Anterior cingulate cortex (tissue), 58 donors: ENCODE measurements at regions not wholly inside any gene's neighbourhood (a gene's known extent, or its start where the extent isn't known, plus 50 kb on each side); places are given as distances from the start of the nearest gene placed in this dataset.

Experiments
- DNase-seq, 58 donors: peaks; one replicate each; lab custom pipeline; 2025; lab: John Stamatoyannopoulos, UW

DNA sequence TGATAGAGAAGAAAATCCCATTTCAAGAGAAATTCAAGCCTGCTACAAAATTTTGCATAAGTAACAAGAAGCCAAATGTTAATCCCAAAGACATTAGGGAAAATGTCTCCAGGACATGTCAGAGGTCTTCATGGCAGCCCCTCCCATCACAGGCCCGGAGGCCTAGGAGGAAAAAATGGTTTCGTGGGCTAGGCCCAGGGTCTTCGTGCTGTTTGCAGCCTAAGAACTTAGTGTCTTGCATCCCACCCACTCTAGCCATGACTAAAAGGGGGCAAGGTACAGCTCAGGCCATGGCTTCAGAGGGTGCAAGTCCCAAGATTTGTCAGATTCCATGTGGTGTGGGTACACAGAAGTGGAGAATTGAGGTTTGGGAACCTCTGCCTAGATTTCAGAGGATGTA lies 57.8 kb upstream of the TAPT1 start:
- no peak for DNase-seq

DNA sequence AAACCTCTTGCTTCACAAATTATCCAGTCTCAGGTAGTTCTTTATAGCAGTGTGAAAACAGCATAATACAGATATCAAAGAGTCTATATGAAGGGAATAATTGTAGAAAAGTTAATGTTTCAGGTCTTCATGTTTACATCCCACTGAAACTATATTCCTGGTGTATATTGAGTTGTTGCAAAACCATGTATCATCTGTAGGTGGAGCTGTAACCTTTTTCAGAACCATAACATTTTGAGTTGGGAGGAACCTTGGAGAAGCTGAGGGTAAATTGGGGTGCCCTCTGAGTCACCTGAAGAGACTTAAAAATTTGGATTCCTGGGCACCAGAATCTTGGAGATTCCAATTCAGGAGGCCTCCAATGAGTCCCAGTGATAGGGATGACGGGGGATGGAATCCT lies 51.9 kb upstream of the TAPT1 start:
- DNase-seq: no peak
